Immature natural killer cell (primary cell): ENCODE measurements at regions not wholly inside any gene's neighbourhood (a gene's known extent, or its start where the extent isn't known, plus 50 kb on each side); places are given as distances from the start of the nearest gene placed in this dataset.
"Not testable (repeated sequence)": the region's sequence is repeated elsewhere in the genome, so short reads cannot be mapped to it uniquely, and the experiment has no call there.

ENCODE experiments used
- DNase-seq, 3 donors: peaks; one replicate each; pipeline ENCODE4 v3.0.0; 2022; ENCODE audit warnings: mixed read lengths in 1 of 3
- H3K27ac Mint-ChIP-seq, 6 donors: one replicate each; pipeline ENCODE4 v1.8.0; 2020; ENCODE audit warnings: mixed read lengths in 6 of 6, mild to moderate bottlenecking in 5 of 6, inconsistent platforms in 4 of 6, moderate library complexity in 3 of 6
- H3K27me3 Mint-ChIP-seq, 3 donors: one replicate each; pipeline ENCODE4 v1.8.0; 2020 to 2021; ENCODE audit warnings: low read depth in 3 of 3, mild to moderate bottlenecking in 3 of 3, mixed read lengths in 3 of 3, moderate library complexity in 3 of 3, inconsistent platforms in 1 of 3
- H3K36me3 Mint-ChIP-seq, 3 donors: one replicate each; pipeline ENCODE4 v1.8.0; 2020; ENCODE audit warnings: mixed read lengths in 3 of 3, inconsistent platforms in 2 of 3, mild to moderate bottlenecking in 2 of 3
- H3K4me1 Mint-ChIP-seq, 2 donors: one replicate each; pipeline ENCODE4 v1.8.0; 2020; ENCODE audit warnings: inconsistent platforms in 2 of 2, mild to moderate bottlenecking in 2 of 2, mixed read lengths in 2 of 2, moderate library complexity in 1 of 2
- H3K4me3 Mint-ChIP-seq, 5 donors: one replicate each; pipeline ENCODE4 v1.8.0; 2020; ENCODE audit warnings: mild to moderate bottlenecking in 5 of 5, mixed read lengths in 5 of 5, inconsistent platforms in 3 of 5, moderate library complexity in 3 of 5
- H3K9me3 Mint-ChIP-seq, 6 donors: one replicate each; pipeline ENCODE4 v1.8.0; 2020; ENCODE audit warnings: mild to moderate bottlenecking in 6 of 6, mixed read lengths in 6 of 6, inconsistent platforms in 4 of 6, moderate library complexity in 3 of 6

DNA sequence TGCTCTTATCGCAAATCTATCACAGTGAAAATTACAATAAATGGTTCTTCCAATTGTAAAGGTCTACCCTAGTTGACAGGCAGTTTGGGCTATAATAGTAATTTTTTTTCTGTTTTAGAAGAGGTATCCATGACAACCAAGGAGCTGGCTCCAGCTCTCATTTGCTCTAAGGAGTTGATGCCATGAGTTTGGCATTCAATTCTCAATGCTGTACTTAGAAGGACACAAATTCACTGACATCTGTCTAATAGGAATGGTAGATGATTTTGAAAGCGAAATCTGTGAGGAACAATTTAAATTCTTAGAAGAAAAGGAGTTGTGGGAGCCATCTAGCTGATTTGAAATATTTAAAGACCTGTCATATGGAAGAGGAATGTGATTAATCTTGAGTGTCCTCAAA is 203.6 kb upstream of the DAB2 start:
- no peaks in the 10 kb centered on the region for H3K36me3 Mint-ChIP-seq
- H3K4me1 Mint-ChIP-seq: no peaks in the 10 kb centered on the region
- H3K4me3 Mint-ChIP-seq: no peak overlapping the region
- no peak for DNase-seq
- H3K27ac Mint-ChIP-seq: no peak overlapping the region
- no peaks in the 10 kb centered on the region for H3K9me3 Mint-ChIP-seq
- H3K27me3 Mint-ChIP-seq: peaks cover 1 to 7% (median 5%) of the 10 kb centered on the region in 3 donors

DNA sequence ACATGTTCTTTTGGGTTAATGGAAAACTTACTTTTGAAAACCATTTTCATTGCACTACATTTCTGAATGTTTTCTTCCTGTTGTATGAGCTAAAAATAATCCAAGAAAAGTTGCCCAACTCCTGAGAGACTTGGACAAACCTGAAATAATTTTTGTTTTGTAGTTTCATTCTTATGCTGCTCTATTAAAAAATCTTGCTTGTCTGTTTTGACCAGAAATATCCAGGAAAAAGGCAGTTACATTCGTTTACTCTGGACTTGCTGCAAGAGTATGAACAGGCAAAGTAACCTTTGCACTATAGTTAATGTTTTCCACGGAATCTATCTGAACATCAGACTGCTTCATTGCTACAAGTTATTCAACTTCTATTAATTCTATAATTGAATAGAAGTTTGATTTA is 200.1 kb upstream of the DAB2 start:
- no peaks in the 10 kb centered on the region for H3K36me3 Mint-ChIP-seq

DNA sequence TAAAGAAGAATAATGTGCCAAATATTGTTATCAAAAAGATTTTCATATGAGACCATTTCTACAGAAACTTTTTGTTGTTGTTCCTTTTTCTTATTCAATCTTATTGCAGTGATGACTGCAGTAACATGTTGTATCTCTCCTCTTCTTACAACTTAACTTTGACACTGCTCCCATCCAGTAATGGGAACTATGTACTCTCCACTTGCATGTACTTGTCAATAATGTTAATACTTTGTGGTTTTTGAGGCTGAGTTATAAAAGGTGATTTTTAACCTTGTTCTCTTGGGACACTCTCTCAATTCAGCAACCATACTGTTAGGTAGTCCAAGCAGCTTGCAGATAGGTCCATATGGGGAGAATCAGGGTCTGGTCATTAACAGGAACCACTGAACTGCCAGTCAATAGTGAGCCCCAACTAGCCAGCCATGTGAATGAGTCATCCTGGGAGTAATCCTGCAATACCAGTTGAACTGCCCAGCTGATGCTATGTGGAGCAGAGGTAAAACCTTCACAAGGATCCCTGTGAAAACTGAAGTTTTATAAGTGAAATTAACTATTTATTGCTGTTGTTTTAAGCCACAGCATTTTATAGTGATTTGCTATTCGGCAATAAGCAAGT is 199.6 kb upstream of the DAB2 start:
- Mint-ChIP-seq H3K27ac (no peak overlapping the region), H3K27me3 (peaks cover 0 to 7% (median 2%) of the 10 kb centered on the region in 3 donors), H3K9me3 (no peaks in the 10 kb centered on the region), H3K4me3 (no peak overlapping the region), H3K36me3 (no peaks in the 10 kb centered on the region), H3K4me1 (no peaks in the 10 kb centered on the region)
- DNase-seq: no peak

More for the DNA sequence above, 200.1 kb upstream of the DAB2 start:
- Mint-ChIP-seq H3K27me3 (peaks cover 0 to 7% (median 2%) of the 10 kb centered on the region in 3 donors), H3K9me3 (no peaks in the 10 kb centered on the region), H3K27ac (no peak overlapping the region), H3K4me1 (no peaks in the 10 kb centered on the region), H3K4me3 (no peak overlapping the region)
- DNase-seq: no peak

DNA sequence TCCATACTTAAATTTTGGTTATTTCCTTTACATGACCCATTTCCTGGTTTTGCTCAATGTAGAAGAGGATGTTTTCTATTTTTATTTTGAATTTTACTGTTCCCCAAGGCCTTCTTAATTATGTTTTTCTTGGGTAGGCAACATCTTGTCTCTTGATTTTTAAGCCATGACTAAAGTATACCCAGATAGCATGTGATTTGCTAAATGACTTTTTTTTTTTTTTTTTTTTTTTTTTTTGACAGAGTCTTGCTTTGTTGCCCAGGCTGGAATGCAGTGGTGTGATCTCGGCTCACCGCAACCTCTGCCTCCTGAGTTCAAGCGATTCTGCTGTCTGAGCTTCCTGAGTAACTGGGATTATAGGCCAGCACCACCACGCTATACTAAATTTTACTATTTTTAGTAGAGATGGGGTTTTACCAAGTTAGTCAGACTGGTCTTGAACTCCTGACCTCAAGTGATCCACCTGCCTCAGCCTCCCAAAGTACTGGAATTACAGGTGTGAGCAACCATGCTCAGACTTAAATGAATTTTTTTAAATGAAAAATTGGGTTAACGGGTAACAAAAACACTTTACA is 198.6 kb upstream of the DAB2 start:
- H3K4me3 Mint-ChIP-seq: no peak overlapping the region
- no peaks in the 10 kb centered on the region for H3K9me3 Mint-ChIP-seq
- no peak overlapping the region for H3K27ac Mint-ChIP-seq

DNA sequence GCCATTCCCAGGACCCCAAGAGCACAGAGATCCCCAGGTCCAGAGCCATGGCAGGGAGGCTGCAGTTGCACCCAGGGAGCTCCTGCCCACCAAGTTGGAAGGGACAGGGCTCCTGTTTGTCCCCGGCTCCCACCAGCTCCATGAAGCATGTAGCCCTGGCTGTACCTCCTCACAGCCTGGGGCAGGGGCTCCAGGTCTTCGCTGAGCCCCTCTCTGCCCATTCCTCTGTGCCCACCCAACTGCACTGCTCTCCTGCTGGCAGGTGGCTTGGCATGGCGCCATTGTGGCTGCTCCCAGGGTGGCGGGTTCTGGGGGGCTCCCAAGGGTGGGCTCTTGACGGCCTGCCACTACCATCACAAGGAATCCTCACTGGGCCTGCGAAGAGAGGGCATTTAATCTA is 197.5 kb upstream of the DAB2 start:
- no peaks in the 10 kb centered on the region for H3K36me3 Mint-ChIP-seq
- H3K4me1 Mint-ChIP-seq: no peaks in the 10 kb centered on the region
- DNase-seq: no peak
- no peak overlapping the region for H3K27ac Mint-ChIP-seq
- no peak overlapping the region for H3K4me3 Mint-ChIP-seq
- peaks cover 0 to 5% (median 2%) of the 10 kb centered on the region in 3 donors for H3K27me3 Mint-ChIP-seq
- no peaks in the 10 kb centered on the region for H3K9me3 Mint-ChIP-seq

More for the DNA sequence above, 198.6 kb upstream of the DAB2 start:
- DNase-seq: no peak
- H3K27me3 Mint-ChIP-seq: peaks cover 0 to 5% (median 2%) of the 10 kb centered on the region in 3 donors
- no peaks in the 10 kb centered on the region for H3K4me1 Mint-ChIP-seq
- H3K36me3 Mint-ChIP-seq: no peaks in the 10 kb centered on the region

DNA sequence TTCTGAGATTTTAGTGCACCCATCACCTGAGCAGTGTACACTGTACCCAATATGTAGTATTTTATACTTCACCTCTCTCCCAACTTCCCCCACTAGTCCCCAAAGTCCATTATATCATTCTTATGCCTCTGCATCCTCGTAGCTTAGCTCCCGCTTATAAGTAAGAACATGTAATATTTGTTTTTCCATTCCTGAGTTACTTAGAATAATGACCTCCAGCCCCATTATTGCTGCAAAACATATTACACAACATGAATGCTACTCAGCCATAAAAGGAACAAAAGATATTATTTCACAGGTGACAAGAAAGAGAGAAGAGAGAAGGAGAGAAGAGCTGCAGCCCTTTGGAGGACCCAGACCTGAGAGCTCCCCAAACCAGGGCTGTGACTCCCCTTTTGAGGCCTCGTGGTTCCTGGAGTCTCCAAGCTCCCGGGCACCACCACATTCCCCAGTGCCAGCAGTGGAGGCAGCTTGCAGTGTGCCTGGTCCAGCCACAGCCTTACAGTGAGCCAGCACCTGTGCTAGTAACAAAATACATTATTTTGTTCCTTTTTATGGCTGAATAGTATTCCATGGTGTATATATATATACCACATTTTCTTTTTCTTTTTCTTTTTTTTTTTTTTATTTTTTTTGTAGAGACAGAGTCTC is 194.5 kb upstream of the DAB2 start:
- Mint-ChIP-seq H3K4me3 (no peak overlapping the region), H3K4me1 (no peaks in the 10 kb centered on the region), H3K27me3 (no peaks in the 10 kb centered on the region), H3K9me3 (no peaks in the 10 kb centered on the region), H3K36me3 (no peaks in the 10 kb centered on the region), H3K27ac (no peak overlapping the region)
- no peak for DNase-seq

DNA sequence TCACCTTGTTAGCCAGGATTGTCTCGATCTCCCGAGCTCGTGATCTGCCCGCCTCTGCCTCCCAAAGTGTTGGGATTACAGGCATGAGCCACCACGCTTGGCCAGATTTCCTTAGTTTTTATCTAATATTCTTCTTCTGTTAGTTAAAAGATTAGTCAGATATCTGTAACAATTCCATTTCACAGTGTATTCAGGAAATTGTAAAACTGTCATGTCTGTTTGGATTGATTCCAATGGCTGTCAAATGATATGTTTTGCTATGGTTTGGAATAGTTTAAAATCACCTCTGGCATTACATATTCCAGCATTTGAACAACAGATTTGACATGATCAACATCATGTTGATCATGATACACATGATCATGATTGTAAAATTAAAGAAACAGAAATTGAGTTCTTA is 193.6 kb upstream of the DAB2 start:
- Mint-ChIP-seq H3K27me3 (no peaks in the 10 kb centered on the region), H3K4me1 (no peaks in the 10 kb centered on the region), H3K9me3 (no peaks in the 10 kb centered on the region), H3K4me3 (no peak overlapping the region), H3K36me3 (no peaks in the 10 kb centered on the region), H3K27ac (no peak overlapping the region)
- no peak for DNase-seq

DNA sequence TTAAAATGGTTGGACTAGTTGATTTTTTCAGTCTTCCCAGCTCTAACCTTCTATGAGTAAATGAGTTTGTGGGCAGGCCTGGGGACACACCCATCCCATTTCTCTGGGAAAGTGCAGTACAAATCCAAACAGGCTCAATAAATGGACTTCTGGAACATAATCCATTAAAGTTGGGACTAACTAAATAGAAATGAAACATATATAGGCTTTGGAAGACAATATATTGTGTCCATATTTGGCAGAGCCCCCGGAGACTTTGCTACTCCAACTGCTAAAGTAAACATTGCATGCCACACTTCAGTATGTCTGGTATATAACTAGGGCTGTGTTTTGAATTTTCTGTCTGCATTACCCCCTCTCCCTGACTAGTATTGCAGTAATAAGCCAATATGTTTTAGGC is 191.4 kb upstream of the DAB2 start:
- DNase-seq: no peak

DNA sequence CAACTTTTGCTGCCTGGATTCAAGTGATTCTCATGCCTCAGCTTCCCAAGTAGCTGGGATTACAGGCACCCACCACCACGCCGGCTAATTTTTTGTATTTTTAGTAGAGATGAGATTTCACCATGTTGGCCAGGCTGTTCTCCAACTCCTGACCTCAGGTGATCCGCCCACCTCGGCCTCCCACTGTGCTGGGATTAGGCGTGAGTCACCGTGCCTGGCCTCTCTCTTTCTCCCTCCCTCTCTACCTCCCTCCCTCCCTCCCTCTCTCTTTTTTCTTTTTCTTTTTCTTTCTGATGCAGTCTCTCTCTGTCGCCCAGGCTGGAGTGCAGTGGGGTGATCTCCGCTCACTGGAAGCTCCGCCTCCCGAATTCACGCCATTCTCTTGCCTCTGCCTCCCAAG is 186.3 kb upstream of the DAB2 start:
- H3K4me3 Mint-ChIP-seq, H3K27ac Mint-ChIP-seq, DNase-seq, H3K4me1 Mint-ChIP-seq, H3K27me3 Mint-ChIP-seq, H3K9me3 Mint-ChIP-seq, H3K36me3 Mint-ChIP-seq: not testable (repeated sequence)

More for the DNA sequence above, 191.4 kb upstream of the DAB2 start:
- Mint-ChIP-seq H3K27ac (no peak overlapping the region), H3K36me3 (no peaks in the 10 kb centered on the region), H3K4me3 (no peak overlapping the region), H3K27me3 (peaks cover 0 to 7% (median 0%) of the 10 kb centered on the region in 3 donors), H3K4me1 (no peaks in the 10 kb centered on the region), H3K9me3 (no peaks in the 10 kb centered on the region)

DNA sequence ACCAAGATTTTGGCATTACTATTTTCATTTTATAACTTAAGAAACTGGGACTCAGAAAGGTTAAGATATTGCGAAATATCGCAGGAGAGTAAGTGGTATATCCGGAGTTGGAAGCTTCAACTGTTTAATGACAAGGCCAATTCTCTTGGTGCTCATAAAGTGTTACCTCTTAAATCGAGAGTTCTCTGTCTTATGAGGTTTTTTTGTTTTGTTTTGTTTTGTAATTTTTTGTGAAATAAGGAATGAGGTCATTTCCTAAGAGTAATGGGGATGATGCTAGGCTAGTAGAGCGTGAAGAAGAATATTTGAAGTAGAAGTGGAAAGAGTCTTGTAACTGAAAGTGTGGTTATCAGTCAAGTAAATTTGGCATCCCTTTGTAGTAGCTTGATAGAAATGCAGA is 183.2 kb upstream of the DAB2 start:
- Mint-ChIP-seq H3K4me1 (no peaks in the 10 kb centered on the region), H3K36me3 (no peaks in the 10 kb centered on the region), H3K9me3 (no peaks in the 10 kb centered on the region), H3K4me3 (no peak overlapping the region), H3K27me3 (peaks cover under 1 to 12% (median 1%) of the 10 kb centered on the region in 3 donors), H3K27ac (no peak overlapping the region)
- DNase-seq: no peak

DNA sequence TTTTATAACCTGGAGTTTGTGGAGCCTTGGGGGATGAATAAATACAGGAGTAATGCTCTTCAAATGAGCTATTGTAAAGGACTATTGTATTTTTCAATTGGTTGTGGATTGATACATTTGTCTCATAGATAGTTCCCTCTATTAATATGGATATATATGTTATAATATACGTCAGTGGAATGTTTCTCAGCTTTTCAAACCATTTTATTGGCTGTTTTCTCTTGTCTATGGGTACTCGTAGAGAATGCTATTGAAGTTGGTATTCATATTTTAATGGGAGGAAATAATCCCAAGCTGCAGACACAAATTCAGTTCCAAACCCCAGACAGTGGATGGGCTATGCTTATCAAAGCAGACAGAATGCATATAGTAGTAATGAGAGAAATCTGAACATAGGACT is 181.8 kb upstream of the DAB2 start:
- H3K27me3 Mint-ChIP-seq: peaks cover 1 to 5% (median 2%) of the 10 kb centered on the region in 3 donors

DNA sequence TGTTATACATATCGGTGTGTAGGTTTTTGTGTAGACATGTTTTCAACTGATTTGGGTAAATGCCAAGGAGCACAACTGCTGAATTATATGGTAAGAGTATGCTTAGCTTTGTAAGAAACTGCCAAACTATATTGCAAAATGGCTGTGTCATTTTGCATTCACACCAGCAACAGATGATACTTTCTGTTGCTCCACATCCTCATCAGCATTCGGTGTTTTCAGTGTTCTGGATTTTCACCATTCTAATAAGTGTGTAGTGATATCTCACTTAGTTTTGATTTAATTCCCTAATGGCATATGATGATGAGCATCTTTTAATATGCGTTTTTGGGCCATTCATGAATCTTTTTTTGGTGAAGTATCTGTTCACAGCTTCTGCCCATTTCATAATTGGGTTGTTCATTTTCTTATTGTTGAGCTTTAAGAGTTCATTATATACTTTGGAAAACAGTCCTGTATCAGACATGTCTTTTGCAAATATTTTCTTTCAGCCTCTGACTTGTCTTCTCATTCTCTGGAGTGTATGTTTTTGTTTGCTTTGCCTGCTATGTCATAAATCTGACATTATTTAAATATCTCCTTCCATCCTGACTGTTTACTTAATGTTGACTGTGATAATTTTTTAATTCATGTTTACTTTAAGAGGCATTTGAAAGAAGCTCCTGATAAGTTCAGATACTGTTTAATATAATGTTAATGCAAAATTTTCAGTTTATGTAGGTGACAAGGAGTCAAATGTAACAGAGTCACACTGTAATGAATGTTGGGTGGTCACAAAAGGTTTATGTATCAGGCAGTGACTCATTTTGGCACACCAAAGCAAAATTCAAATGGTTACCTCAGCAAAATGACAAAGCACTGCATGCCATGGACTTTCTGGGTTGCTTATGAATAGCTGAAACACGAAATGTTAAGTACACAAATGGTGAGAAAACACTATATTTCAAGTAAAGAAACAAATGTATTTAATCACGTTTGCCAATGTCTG is 181.1 kb upstream of the DAB2 start:
- no peaks in the 10 kb centered on the region for H3K36me3 Mint-ChIP-seq
- H3K27me3 Mint-ChIP-seq: peaks cover 1 to 5% (median 2%) of the 10 kb centered on the region in 3 donors
- H3K9me3 Mint-ChIP-seq: no peaks in the 10 kb centered on the region
- no peaks in the 10 kb centered on the region for H3K4me1 Mint-ChIP-seq
- no peak for DNase-seq
- no peak overlapping the region for H3K27ac Mint-ChIP-seq
- no peak overlapping the region for H3K4me3 Mint-ChIP-seq

More for the DNA sequence above, 181.8 kb upstream of the DAB2 start:
- Mint-ChIP-seq H3K9me3 (no peaks in the 10 kb centered on the region), H3K27ac (no peak overlapping the region), H3K4me3 (no peak overlapping the region), H3K36me3 (no peaks in the 10 kb centered on the region), H3K4me1 (no peaks in the 10 kb centered on the region)
- DNase-seq: no peak

DNA sequence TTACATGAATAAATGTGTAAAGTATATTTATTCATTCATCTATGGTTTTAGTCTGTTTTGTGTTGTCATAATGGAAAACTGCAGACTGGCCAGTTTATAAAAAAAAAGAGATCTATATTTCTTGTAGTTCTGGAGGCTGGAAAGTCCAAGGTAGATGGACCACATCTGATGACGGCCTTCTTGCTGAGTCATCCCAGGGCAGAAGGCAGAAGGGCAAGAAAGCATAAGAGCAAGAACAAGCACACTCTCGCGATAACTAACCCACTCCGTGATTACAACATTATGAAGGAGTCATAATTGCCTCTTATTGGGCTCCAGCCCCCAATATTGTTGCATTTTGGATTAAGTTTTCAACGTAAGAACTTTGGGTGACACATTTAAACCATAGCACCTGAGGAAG is 180.4 kb upstream of the DAB2 start:
- H3K9me3 Mint-ChIP-seq: no peaks in the 10 kb centered on the region
- H3K27ac Mint-ChIP-seq: no peak overlapping the region
- H3K27me3 Mint-ChIP-seq: peaks cover 1 to 5% (median 2%) of the 10 kb centered on the region in 3 donors
- DNase-seq: no peak
- H3K36me3 Mint-ChIP-seq: no peaks in the 10 kb centered on the region
- no peaks in the 10 kb centered on the region for H3K4me1 Mint-ChIP-seq
- no peak overlapping the region for H3K4me3 Mint-ChIP-seq

DNA sequence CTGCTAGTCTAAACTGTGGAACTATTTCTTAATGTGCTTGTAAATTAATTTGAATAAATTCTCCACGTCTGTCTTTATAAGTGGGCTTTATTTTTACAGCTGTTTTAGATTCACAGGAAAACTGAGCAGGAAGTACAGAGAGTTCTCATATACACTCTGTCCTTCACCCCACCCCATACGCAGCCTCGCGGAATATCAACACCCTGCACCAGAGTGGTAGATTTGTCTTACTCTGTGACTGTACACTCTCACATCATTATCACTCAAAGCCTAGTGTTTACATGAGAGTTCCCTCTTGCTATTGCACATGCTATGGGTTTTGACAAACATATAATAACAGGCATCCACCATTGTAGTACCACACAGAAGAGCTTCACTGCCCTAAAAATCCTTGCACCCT is 179.7 kb upstream of the DAB2 start:
- no peaks in the 10 kb centered on the region for H3K4me1 Mint-ChIP-seq
- H3K27me3 Mint-ChIP-seq: peaks cover 1 to 2% (median 2%) of the 10 kb centered on the region in 3 donors
- H3K4me3 Mint-ChIP-seq: no peak overlapping the region
- H3K27ac Mint-ChIP-seq: no peak overlapping the region
- no peaks in the 10 kb centered on the region for H3K9me3 Mint-ChIP-seq
- no peaks in the 10 kb centered on the region for H3K36me3 Mint-ChIP-seq
- no peak for DNase-seq
